ENCODE measurements at regions not wholly inside any gene's neighbourhood (a gene's known extent, or its start where the extent isn't known, plus 50 kb on each side); places are given as distances from the start of the nearest gene placed in this dataset.

- TF ChIP-seq ELF4 (CRISPR knock-in tag; IDR thresholded peaks at IDR 0.05), result no peak
- TF ChIP-seq SREBF2 (CRISPR knock-in tag; IDR thresholded peaks at IDR 0.05), result no peak
- no peak for TF ChIP-seq TCF7L2 (IDR thresholded peaks at IDR 0.05; ENCODE audit: low read depth, low read length)
- no peak for TF ChIP-seq IRF1 (CRISPR knock-in tag; IDR thresholded peaks at IDR 0.05; ENCODE audit: borderline replicate concordance)
- TF ChIP-seq MYBL2 (IDR thresholded peaks at IDR 0.05; ENCODE audit: low read depth), result no peak
- TF ChIP-seq MYBL2 (CRISPR knock-in tag; IDR thresholded peaks at IDR 0.05; ENCODE audit: borderline replicate concordance), result no peak
- TF ChIP-seq YBX1 (IDR thresholded peaks at IDR 0.05), result no peak
- TF ChIP-seq CTCF (IDR thresholded peaks at IDR 0.05 in 2 of 3, conservative IDR thresholded peaks at IDR 0.05 in 1 of 3; ENCODE audit: insufficient read depth in 2 of 3, low read depth in 1 of 3, low read length in 3 of 3), result no peak
- no peak for TF ChIP-seq NFE2L1 (tag; IDR thresholded peaks at IDR 0.05; ENCODE audit: borderline replicate concordance, low read depth)
- no peak for TF ChIP-seq NKRF (IDR thresholded peaks at IDR 0.05; ENCODE audit: borderline replicate concordance)
- peak in 1 of 2 experiments; percentile 72; a peak in 1 of 4 replicates for TF ChIP-seq HDAC1 (IDR thresholded peaks at IDR 0.05)
- TF ChIP-seq POLR2A (conservative IDR thresholded peaks at IDR 0.05), result no peak
- TF ChIP-seq HDAC6 (IDR thresholded peaks at IDR 0.05; ENCODE audit: low read depth, low read length), result no peak
- TF ChIP-seq NBN (IDR thresholded peaks at IDR 0.05; ENCODE audit: low read depth), result no peak
These were observed 318.0 kb downstream of the ADGRD1 start for GRCh38 chr12:131271724-131272123.
